ENCODE measurements at regions not wholly inside any gene's neighbourhood (a gene's known extent, or its start where the extent isn't known, plus 50 kb on each side); places are given as distances from the start of the nearest gene placed in this dataset.

- no peak overlapping the region for H3K27ac Mint-ChIP-seq
- H3K4me3 Mint-ChIP-seq = no peak overlapping the region
- DNase-seq (no peak), ATAC-seq (ENCODE audit: low read depth) (no peak)
- H3K9me3 Mint-ChIP-seq = no peaks in the 10 kb centered on the region
- peaks cover 16% of the 10 kb centered on the region for H3K27me3 Mint-ChIP-seq
- POLR2A ChIA-PET = no interaction called here
- H3K36me3 Mint-ChIP-seq = no peaks in the 10 kb centered on the region
- no peaks in the 10 kb centered on the region for H3K4me1 Mint-ChIP-seq
Observed at GRCh38 chr3:137925080-137925479, 84.9 kb upstream of the CLDN18 start.

DNA sequence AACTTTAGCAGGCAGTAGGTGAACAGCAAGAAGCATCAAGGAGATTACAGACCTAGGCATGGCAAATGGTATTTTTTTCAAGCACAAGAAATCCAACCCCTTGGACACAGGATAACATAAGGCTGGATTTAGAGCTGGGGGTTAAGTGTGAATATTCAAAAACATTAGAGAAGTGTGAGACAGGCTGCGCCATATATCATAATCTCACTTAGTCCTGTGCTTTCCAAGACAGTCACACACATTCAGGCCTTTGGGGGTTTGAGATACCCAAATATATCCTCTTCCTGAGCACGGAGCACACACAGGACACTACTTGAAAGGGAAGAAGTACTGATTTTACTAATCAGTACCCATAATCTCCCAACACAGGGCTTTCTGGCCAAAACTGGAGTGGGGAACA, 83.0 kb upstream of the CLDN18 start:
- Mint-ChIP-seq H3K4me3 (no peak overlapping the region), H3K27me3 (peaks cover 16% of the 10 kb centered on the region), H3K4me1 (no peaks in the 10 kb centered on the region), H3K9me3 (no peaks in the 10 kb centered on the region), H3K27ac (no peak overlapping the region), H3K36me3 (no peaks in the 10 kb centered on the region)
- no peak for DNase-seq
- no peak for ATAC-seq (ENCODE audit: low read depth)
- POLR2A ChIA-PET = no interaction called here

DNA sequence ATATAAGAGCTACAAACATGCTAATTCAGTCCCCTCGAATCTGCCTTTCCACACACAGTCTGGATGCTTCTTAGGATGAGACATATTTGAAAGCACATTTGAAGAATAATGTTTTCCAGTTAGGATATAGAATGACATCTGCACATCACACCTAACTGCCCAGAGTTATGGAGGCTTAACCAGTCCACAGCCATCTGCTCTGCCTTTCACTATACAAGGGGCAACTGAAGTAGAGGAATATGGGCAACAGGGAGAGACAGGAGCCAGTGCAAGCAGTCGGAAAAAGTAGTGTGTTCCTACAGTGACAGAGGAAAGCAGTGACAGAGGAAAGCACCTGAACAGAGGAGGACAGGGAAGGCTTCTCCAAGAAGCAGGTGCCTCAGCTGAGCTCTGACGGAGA, 79.0 kb upstream of the CLDN18 start:
- ATAC-seq (ENCODE audit: low read depth) (no peak), DNase-seq (no peak)
- Mint-ChIP-seq H3K4me3 (no peak overlapping the region), H3K36me3 (no peaks in the 10 kb centered on the region), H3K27ac (no peak overlapping the region), H3K9me3 (no peaks in the 10 kb centered on the region), H3K27me3 (peaks cover 11% of the 10 kb centered on the region), H3K4me1 (no peaks in the 10 kb centered on the region)
- POLR2A ChIA-PET = no interaction called here

- H3K4me1 Mint-ChIP-seq = no peaks in the 10 kb centered on the region
- no peaks in the 10 kb centered on the region for H3K9me3 Mint-ChIP-seq
- H3K27ac Mint-ChIP-seq = no peak overlapping the region
- H3K4me3 Mint-ChIP-seq = no peak overlapping the region
- POLR2A ChIA-PET = no interaction called here
- no peaks in the 10 kb centered on the region for H3K36me3 Mint-ChIP-seq
- ATAC-seq (ENCODE audit: low read depth) (no peak), DNase-seq (no peak)
- peaks cover 9% of the 10 kb centered on the region for H3K27me3 Mint-ChIP-seq
Observed at GRCh38 chr3:137938876-137939275, 71.1 kb upstream of the CLDN18 start.

GRCh38 chr3:137944593-137944992, 65.4 kb upstream of the CLDN18 start:
- POLR2A ChIA-PET = no interaction called here
- peaks cover 3% of the 10 kb centered on the region for H3K27me3 Mint-ChIP-seq
- H3K9me3 Mint-ChIP-seq = no peaks in the 10 kb centered on the region
- no peak for DNase-seq
- ATAC-seq (ENCODE audit: low read depth) = no peak
- H3K4me1 Mint-ChIP-seq = peaks cover 4% of the 10 kb centered on the region
- H3K4me3 Mint-ChIP-seq = no peak overlapping the region
- H3K36me3 Mint-ChIP-seq = no peaks in the 10 kb centered on the region
- no peak overlapping the region for H3K27ac Mint-ChIP-seq

GRCh38 chr3:137946356-137946973, 63.5 kb upstream of the CLDN18 start:
- H3K4me1 Mint-ChIP-seq = peaks cover 4% of the 10 kb centered on the region
- H3K36me3 Mint-ChIP-seq = no peaks in the 10 kb centered on the region
- POLR2A ChIA-PET = no interaction called here
- H3K27ac Mint-ChIP-seq = no peak overlapping the region
- ATAC-seq (ENCODE audit: low read depth) (peak; percentile 60), DNase-seq (peak; percentile 41)
- H3K9me3 Mint-ChIP-seq = no peaks in the 10 kb centered on the region
- H3K27me3 Mint-ChIP-seq = peaks cover 7% of the 10 kb centered on the region
- H3K4me3 Mint-ChIP-seq = no peak overlapping the region

DNA sequence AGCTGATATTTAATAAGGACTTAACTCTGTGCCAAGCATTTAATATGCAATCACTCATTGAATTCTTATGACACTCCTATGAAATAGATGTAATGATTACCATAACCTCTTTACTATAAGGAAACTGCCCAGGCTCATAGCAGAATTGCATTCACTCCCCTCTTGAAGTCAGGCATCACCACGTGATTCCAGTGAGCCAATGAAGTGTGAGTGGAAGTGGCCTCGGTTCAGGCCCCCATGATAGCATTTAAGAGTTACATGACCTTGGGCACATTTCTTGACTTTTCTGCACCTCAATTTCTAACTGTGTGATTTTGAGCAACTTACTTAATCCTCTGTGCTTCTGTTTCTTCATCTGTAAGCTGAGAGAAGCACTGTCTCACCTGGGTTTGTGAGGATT, 62.8 kb upstream of the CLDN18 start:
- Mint-ChIP-seq H3K27me3 (peaks cover 7% of the 10 kb centered on the region), H3K4me3 (no peak overlapping the region), H3K36me3 (no peaks in the 10 kb centered on the region), H3K9me3 (no peaks in the 10 kb centered on the region), H3K27ac (no peak overlapping the region), H3K4me1 (peaks cover 4% of the 10 kb centered on the region)
- no peak for ATAC-seq (ENCODE audit: low read depth)
- DNase-seq = no peak
- POLR2A ChIA-PET = no interaction called here

DNA sequence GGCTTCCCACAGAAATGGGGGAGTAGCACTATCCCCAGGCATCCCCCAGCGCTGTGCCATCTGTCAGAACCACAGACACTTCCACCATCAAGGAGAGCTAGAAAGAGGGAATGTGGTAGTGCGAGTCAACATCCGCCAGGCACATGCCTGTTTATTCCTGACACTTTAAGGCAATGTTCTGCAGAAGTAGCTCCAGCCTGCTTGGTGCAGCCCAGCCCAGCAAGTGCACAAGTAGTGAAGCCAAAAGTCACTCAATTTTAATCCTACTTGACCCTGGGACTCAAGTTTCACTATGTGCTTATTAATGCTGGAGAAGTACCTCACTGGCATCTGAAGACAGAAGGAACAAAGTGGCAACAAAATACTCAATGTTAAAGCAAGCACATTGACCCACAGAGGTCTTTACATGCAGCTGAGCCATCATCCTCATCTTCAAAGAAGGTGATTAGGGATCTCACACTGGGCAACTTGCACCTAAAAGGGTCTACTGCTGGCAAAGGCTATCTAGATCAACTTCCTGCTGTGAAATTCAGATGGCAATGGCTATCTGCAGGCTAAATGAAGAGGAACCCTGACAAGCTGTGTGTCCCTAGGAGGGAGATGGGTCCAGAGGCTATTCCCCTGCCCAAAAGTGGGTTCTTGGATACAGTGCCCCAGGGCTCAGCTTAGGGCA, 61.4 kb upstream of the CLDN18 start:
- Mint-ChIP-seq H3K27ac (no peak overlapping the region), H3K4me3 (no peak overlapping the region), H3K36me3 (no peaks in the 10 kb centered on the region), H3K4me1 (peaks cover 4% of the 10 kb centered on the region), H3K9me3 (no peaks in the 10 kb centered on the region), H3K27me3 (peaks cover 7% of the 10 kb centered on the region)
- POLR2A ChIA-PET = interaction anchor here (0.6 kb wide), 1 partner anchor 1766 kb away, joined by 5 read pairs; no protein-coding TSS in a partner anchor
- ATAC-seq (ENCODE audit: low read depth) (no peak), DNase-seq (no peak)

DNA sequence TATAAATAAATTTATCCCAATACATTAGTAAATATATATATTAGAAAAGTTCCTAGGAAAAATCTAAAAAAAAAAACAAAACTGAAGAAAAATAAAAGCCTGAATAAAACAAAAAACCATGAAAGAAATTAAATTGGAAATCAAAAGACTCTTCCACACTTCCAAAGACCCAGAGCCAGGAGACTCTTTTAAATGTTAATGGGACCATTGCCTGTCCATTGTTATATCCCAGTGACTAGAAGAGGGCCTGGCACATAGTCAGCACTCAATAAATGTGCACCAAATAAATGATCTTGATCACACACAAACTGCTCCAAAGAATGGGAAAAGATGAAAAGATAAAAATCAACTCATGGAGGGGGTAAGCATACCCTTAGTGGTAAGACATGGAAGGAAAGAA, 51.3 kb upstream of the CLDN18 start:
- ATAC-seq (ENCODE audit: low read depth) (no peak), DNase-seq (no peak)
- Mint-ChIP-seq H3K4me3 (no peak overlapping the region), H3K4me1 (no peaks in the 10 kb centered on the region), H3K27me3 (peaks cover 15% of the 10 kb centered on the region), H3K36me3 (no peaks in the 10 kb centered on the region), H3K27ac (no peak overlapping the region), H3K9me3 (peaks cover 1% of the 10 kb centered on the region)
- POLR2A ChIA-PET = no interaction called here
